GM18870 (cell line): ENCODE measurements at regions not wholly inside any gene's neighbourhood (a gene's known extent, or its start where the extent isn't known, plus 50 kb on each side); places are given as distances from the start of the nearest gene placed in this dataset.
"Not testable (repeated sequence)": the region's sequence is repeated elsewhere in the genome, so short reads cannot be mapped to it uniquely, and the experiment has no call there.

Experiments used
- ATAC-seq: cut with Tn5 transposase; IDR thresholded peaks from one replicate; pipeline ENCODE4 v1.9.1; 2021; ENCODE audit warnings: moderate library complexity; ENCODE audit not compliant: unreplicated experiment

DNA sequence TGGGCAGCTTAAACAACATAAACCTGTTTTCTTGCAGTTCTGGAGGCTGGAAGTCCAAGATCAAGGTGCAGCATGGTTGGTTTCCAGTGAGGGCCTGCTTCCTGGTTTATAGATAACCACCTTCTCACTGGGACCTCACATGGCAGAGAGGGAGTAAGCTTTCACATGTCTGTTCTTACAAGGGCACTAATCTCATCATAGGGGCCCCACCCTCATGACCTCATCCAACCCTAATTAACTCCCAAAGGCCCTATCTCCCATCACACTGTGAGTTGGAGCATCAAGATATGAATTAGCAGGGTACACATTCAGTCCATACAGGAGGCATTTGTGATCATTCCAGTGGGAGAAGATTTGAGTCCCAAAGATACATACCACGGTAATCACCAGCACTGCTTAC lies 50.5 kb upstream of the GRIN2A start:
- no peak for ATAC-seq

DNA sequence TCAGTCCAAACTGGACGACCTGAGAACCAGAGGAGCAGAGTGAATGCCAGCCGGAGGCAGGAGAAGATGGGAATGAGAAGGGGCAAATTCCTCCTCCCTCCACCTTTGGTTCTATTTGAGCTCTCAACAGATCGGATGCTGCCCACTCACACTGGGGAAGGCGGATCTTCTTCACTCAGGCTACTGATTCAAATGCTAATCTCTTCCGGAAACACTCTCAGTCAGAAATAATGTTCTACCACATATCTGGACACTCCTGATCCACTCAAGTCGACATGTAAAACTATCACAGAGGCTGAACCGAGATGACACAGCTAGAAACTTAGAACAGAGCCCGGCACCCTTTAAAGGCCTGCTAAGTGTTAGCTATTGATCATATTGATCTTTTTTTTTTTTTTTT lies 57.4 kb upstream of the GRIN2A start:
- ATAC-seq = no peak

DNA sequence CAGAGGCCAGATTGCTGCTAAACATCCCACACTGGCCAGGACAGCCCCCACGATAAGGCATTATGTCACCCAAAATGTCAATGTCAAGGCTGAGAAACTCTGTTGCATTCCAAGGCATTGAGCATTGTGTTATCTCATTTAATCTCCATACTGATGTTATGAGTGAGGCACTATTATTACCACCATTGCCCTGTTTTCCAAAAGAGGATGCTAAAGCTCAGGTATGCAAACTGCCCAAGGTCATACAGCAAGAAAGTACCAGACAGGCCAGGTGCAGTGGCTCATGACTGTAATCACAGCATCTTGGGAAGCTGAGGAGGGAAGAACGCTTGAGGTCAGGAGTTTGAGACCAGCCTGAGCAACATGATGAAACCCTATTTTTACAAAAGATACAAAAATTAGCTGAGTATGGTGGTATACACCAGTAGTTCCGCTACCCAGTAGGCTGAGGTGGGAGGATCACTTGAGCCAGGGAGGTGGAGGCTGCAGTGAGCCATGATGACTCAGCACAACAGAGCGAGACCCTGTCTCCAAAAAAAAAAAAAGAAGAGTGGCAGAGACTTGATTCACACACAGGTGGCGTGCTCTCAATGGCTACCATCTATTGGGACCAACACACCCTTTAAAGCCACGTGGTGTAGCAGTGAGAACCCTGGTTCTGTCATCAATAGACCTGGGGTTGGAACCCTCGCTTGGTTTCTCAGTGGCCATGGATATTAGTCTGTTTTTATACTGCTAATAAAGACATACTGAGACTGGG lies 58.8 kb upstream of the GRIN2A start:
- no peak for ATAC-seq

DNA sequence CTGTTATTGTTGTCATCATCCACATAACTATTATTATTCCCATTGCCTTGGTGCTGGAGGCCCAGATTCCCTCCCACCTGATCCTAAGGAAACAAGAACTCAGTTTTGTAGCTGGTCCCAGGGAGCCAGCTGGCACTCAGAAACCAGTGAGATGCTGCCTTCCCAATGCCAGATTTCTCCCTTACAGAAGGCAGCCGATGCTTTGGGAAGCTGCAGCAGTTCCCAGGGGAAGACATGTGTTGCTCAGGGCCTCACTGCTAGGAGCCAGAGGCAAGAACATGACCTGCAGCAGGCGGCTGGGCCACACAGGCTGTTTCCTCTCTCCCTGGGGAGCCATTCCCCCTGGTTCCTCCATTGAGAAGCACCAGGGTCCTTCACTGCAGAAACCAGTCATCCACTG lies 59.9 kb upstream of the GRIN2A start:
- ATAC-seq = no peak

DNA sequence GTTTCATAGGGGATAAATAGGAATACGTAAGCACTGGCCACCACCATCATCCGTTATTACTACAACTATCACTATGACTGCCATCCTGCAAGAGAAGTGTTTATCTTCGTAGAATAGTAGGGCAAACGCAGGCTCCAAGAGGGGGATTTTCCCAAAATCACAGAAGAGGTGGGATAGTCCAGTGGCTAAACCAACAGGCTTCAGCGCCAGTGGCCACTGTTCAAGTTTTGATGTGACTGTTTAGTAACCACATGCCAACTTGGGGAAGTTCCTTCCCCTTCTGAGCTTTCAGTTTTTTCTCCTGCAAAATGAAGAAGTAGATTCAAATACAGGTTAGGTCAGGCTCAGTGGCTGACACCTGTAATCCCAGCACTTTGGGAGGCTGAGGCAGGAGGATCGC lies 60.7 kb upstream of the GRIN2A start:
- no peak for ATAC-seq

DNA sequence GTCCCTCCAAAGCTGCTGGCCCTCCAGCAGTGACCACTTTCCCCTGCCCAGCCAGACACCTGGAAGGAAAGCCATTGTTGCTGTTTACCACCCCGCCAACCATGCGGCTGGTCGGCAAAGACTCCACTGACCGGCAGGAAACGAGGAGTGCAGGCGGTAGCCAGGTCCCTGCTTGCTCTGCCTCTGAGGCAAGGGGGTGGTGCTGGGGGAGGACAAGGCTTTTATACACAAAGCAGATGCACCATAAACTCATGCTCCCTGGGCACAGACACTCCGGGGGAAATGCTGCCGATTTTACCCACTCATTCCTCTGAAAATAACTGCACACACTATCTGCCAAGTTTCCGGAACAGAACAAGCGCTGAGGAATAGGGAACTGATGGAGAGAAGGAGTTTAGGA lies 62.8 kb upstream of the GRIN2A start:
- no peak for ATAC-seq

DNA sequence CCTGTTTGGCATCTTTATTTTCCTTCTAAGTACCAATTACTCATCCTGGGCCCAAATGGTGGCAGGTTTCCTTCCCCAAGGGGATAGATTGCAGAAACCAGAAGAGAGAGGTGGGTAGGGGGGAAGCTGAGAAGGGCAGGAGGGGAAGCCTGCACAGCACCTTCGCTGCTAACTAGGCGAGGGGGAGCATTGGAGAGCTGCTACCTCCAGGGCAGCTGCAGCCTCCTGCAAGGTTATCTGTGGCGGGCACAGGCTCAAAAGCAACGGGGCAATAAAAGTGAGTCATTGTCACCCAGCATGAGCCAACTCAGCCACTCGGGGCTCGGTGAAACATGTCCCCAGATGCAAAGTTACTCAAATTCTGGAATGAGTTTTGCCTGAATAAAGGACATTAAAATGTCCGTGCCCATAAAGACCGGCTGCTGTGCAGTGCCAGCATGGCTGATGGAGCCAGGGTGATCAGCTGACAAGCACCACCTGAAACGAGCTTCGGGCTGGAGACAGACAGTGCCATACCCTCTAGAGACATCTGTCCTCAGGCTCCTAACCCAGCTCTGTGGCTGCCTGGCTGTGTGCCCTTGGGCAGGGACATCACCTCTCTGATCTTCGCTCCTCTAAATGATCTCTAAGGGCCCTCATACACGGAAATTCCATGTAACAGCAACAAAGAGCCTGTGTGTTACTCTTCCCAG lies 68.1 kb upstream of the GRIN2A start:
- no peak for ATAC-seq

DNA sequence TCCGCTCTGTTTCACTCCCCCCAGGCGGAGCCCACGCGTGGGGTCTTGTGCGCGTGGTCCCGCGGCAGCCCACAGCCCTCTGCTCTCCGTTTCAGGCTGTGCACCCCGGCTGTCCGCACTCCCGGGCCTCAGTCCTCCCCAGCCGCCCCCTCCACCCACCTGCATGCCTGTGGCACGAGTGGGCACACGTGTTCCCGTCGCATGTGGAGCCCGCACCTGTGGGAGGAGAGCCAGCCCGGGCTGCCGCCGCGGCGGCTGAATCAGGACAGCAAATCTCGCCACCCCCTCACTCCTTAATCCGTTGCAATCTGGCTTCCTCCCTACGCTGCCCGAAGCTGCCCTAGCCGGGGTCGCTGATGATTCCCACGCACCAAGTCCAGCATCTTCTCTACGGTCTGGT lies 69.9 kb upstream of the GRIN2A start:
- no peak for ATAC-seq

DNA sequence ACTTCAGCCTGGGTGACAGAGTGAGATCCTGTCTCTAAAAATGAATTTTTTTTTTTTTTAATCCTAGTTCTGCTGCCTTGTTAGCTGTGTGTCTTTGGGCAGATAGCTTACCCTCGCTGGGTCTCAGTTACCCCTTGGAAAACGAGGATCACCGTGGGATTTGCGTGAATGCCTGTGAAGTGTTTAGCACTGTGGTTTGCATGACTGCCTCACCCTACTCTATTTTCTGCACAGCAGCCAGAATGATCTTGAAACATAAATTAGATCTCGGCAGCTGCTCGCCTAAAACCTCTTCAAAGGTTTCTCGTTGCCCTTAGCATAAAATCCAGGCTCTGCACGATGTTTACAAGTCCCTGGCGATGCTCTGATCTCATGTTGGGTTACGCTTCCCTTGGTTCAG lies 71.2 kb upstream of the GRIN2A start:
- ATAC-seq = no peak

DNA sequence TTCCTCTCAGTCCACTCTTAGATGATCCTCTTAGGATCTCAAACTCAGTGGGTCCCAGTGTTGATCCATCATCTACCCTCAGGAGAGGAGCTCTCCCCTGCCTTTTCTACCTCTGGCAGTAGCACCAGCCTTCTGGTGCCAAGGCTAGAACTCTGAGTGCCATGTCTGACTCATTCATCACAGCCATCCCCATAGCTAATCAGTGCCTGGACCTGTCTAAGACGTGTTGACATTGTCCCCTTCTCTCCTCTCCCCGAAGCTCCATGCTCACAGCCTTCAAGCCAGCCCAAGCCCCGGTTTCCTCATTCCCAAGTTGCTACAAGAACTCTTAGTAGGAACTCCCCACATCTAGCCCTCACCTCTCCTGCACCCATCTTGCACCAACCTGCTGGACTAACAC lies 73.5 kb upstream of the GRIN2A start:
- ATAC-seq = no peak

DNA sequence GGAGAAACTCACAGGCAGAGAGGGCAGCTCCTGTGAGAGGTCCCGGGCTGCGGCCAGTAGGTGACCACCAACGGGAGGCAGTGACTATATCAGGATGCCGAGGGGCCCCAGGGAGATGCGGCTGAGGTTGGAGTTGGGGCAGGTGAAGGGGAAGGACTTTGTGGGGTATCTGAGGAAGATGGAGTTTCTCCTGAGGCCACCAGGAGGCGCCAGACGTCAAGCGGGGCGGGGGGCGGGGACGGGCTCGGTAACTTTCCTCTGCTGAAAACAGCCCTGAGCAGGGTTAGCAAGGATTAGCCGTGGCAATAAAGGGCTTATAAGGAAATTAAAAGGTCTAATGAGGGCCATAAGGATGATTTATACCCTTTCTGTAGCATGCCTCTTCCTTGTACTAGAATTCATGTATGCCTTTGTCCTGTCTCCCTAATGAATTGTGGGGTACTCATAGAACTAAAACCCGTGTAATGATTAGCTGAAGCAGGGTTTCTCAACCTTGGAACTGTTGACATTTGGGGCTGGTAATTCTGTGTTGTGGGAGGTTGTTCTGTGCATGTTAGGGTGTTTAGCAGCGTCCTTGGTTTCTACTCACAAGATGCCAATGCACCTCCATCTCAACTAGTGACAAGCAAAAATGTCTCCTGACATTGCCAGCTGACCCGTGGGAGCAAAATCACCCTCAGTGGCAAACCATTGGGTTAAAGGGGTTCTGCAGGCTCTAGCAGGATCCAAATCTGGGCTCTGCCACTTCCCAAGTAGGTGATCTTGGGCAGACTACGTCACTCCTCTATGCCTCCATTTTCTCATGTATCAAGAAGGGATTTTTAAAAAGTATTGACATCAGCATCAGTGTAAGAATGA lies 74.8 kb upstream of the GRIN2A start:
- no peak for ATAC-seq

DNA sequence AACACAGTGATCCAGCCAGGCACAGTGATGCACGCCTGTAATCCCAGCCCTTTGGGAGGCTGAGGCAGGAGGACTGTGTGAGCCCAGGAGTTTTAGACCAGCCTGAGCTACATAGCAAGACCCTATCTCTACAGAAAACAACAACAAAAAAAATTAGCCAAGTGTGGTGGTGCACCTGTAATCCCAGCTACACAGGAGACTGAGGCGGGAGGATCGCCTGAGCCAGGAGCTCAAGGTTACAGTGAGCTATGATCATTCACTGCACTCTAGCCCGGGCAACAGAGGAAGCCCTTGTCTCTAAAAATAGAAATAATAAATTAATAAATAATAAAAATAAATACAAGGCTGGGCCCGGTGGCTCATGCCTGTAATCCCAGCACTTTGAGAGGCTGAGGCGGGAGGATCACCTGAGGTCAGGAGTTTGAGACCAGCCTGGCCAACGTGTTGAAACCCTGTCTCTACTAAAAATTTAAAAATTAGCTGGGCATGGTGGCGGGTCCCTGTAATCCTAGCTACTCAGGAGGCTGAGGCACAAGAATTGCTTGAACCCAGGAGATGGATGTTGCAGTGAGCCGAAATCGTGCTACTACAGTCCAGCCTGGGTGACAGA lies 75.5 kb upstream of the GRIN2A start:
- ATAC-seq = not testable (repeated sequence)

DNA sequence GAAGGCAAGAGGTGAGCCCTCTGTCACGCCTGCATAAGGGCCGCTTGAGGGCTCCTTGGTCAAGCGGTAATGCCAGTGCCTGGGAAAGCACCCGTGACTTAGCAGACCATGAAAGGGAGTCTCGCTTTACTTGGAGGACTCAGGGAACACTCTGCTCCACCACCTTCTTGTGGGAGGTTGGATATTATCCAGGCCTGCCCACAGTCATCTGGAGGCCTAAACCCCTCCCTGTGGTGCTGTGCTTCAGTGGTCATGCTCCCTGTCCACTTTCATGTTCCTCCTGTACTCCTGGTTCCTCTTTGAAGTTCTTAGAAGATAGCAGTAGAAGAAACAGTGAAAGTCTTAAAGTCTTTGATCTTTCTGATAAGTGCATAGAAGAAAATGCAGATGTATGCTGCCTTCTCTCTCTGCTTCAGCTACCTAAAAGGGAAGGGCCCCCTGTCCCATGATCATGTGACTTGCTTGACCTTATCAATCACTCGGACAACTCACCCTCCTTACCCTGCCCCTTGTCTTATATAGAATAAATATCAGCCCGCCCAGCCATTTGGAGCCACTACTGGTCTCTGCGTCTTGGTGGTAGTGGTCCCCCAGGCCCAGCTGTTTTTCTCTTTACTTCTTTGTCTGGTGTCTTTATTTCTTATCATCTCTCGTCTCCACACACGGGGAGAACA lies 76.8 kb upstream of the GRIN2A start:
- not testable (repeated sequence) for ATAC-seq

DNA sequence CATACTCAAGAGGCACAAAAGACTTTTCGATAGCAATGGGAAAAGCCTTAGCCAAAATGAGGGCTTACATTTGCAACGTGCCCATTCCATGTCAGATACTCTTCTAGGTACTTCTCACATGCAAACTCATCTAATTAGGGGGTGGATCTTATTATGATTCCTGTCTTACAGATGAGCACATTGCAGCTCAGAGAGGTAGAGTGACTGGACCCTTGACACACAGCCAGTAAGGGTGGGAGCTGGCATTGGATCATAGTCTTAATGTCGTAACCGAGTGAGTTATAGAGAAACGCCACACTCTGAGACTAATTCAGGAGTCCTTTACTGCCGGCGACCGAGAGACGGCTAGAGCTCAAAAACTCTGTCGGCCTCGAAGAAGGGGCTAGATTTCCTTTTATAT lies 78.8 kb upstream of the GRIN2A start:
- ATAC-seq = no peak

DNA sequence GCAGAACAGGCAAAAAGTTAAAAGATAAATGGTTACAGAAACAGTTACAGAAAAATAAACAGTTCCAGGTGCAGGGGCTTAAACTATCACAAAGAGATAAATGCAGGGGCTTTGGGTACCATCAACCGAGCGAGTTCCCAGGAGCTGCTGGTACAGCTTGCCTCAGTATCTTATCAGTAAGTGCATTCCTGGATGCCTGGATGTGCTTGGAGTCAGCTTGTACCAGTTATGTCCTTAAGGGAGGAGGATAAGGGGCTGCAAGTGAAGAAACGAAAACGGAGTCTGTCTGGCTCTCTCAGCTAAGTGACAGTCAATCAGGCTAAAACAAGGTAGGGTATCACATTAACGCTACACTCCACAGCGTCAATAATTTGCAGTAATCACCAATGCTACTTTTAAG lies 79.3 kb upstream of the GRIN2A start:
- not testable (repeated sequence) for ATAC-seq

DNA sequence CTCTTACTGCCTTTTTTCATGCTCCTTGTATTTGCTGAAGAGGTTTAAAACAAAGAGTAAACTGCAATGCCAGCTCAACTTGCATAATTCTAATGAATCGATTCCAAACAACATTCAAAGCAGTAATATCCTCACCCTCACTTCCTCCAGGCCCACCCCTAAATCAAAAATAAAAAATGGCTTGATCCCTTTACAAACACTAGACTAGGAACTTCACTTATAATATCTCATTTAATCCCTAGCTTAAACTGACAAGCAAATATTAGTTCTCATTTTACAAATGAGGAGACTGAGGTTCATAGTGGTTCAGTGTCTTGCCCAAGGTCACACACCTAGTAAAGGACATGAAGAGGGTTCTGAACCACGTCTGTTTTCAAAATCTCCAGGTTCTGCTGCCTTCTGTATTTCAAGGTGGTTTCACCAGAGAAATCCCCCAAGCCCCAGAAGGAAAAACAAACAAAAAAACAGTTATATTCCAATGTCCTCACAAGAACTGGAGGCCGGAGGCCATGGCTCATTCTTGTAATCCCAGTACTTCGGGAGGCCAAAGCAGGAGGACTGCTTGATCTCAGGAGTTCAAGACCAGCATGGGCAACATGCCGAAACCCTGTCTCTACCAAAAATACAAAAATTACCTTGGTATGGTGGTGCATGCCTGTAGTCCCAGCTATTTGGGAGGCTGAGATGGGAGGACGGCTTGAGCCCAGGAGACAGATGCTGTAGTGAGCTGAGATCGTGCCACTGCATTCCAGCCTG lies 80.3 kb upstream of the GRIN2A start:
- ATAC-seq = no peak

DNA sequence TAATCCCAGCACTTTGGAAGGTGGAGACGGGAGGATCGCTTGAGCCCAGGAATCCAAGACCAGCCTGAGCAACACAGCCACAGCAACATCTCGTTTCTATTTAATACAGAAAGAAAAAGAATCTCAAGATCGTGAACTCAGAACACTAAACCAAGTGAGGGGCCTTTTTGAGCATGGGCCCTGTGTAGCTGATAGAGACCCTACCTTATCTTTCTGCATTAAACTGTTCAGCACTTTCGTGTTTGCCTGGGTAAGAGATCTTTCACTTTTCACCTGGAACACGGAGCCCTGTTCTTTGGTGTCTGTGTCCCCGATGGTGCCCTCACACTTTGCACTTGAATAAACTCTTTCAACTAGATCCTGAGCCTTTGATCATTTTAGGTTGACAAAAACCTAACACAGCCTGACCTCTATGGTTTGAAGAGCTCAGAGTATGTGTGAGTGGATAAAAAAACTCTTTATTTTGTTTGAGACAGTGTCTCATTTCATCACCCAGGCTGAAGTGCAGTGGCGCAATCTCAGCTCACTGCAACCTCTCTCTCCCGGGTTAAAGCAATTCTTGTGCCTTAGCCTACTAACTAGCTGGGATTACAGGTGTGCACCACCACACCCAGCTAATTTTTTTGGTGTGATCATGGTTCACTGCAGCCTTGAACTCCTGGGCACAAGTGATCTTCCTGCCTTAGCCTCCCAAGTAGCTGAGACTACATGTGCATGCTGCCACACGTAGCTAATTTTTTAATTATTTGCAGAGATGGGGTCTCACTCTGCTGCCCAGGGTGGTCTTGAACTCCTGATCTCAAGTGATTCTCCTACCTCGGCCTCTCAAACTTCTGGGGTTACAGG lies 83.8 kb upstream of the GRIN2A start:
- ATAC-seq = no peak

DNA sequence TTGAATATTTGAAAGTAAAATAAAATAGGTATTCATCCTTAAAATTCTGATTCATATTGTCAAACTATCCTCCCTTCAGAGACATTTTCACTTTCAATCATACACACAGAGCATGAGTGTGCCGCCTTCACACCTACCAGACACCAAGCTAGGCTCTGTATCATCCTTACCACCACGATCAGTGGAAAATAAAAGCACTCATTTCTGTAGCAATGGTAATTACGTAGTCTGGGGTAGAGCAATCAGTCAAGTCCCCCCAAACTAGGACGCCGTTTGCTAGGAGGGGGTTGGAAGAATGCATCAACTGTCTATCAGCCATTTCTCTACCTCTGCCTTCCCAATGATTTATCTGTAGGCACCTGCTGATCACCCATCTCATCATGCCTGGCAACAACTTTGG lies 84.6 kb upstream of the GRIN2A start:
- peak; percentile 90 for ATAC-seq

DNA sequence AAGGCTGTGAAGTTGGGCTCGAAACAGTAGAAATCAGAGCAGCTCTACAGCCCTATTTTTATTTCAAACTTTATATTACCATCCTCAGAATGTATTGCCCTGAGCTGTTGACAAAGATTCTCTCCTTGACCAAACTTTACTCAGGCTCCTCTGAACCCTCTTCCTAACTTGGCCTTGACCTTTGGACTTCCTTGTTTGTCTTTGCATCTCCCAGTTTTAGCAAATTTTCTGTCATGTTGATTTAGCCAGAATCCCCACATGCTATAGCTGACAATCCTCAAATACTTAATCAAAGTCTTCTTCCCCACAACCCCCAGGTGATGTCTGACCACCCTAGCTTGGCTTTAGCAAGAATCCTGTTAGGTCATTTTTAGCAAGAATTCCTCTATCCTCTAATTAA lies 87.4 kb upstream of the GRIN2A start:
- no peak for ATAC-seq
